KOPT-K1 (cell line): ENCODE measurements at regions not wholly inside any gene's neighbourhood (a gene's known extent, or its start where the extent isn't known, plus 50 kb on each side); places are given as distances from the start of the nearest gene placed in this dataset.

Source experiments
- H3K27ac ChIP-seq: fragments of 200-600 bp; sonication (generic); 2 replicates; pipeline ENCODE4 v1.5.1; 2016; ENCODE audit warnings: antibody characterized with exemption, mild to moderate bottlenecking, low read depth, low read length; ENCODE audit not compliant: poor library complexity, severe bottlenecking
- H3K36me3 ChIP-seq: fragments of 200-600 bp; sonication (generic); 2 replicates; pipeline ENCODE4 v1.5.1; 2017; ENCODE audit warnings: antibody characterized with exemption, mild to moderate bottlenecking, low read length, moderate library complexity; ENCODE audit not compliant: insufficient read depth
- H3K9me3 ChIP-seq: fragments of 200-600 bp; sonication (generic); 2 replicates; pipeline ENCODE4 v1.5.1; 2017; ENCODE audit warnings: antibody characterized with exemption, low read length, mild to moderate bottlenecking; ENCODE audit not compliant: insufficient read depth, poor library complexity, severe bottlenecking

DNA sequence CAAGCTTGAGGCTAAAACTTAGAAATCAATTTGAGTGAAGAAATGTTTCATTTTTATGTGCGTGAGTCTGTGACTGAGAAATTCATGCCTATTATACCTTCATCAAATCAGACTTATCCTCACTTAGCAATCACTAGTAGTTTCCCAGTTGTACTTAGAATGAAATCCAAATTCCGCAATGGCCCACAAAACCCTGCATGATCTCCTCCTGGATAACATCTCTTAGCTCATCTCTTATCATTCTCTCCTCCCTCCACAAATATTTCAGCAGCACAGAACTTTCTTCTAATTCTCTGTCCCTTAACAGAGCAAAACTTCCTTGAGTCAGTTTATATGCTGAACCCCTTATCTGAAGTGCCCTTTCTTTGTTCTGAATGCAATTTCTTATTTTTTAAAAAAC is 198.8 kb upstream of the TGFBR2 start:
- Histone ChIP-seq H3K9me3 (peaks cover 9% of the 10 kb centered on the region), H3K27ac (no peak overlapping the region), H3K36me3 (no peaks in the 10 kb centered on the region)

- Histone ChIP-seq H3K9me3 (peaks cover 9% of the 10 kb centered on the region), H3K36me3 (no peaks in the 10 kb centered on the region), H3K27ac (no peak overlapping the region)
Measured at GRCh38 chr3:30408105-30408557, 198.3 kb upstream of the TGFBR2 start.

DNA sequence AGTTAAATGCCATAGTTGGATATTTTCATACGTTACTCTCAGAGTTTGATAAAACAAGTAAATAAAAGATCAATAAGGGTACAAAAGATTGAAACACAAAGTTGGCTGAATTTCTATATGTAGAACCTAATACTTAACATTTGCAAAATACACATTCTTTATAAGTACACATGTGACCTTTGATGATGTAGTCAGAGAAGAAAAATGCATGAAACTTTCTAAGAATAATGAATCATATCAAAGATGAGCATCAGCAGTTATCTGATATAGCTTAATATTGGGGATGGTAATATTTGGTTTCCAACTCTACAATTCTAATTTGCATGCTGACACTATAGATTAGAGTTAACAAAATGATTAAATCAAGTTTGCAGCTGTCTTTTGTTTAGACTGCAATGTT is 188.0 kb upstream of the TGFBR2 start:
- no peak overlapping the region for H3K27ac ChIP-seq
- no peaks in the 10 kb centered on the region for H3K36me3 ChIP-seq
- H3K9me3 ChIP-seq, result no peaks in the 10 kb centered on the region

GRCh38 chr3:30421266-30421665 is 185.1 kb upstream of the TGFBR2 start:
- Histone ChIP-seq H3K9me3 (no peaks in the 10 kb centered on the region), H3K36me3 (no peaks in the 10 kb centered on the region), H3K27ac (no peak overlapping the region)

GRCh38 chr3:30426293-30426993 is 180.0 kb upstream of the TGFBR2 start:
- H3K36me3 ChIP-seq, result no peaks in the 10 kb centered on the region
- H3K27ac ChIP-seq, result no peak overlapping the region
- H3K9me3 ChIP-seq, result no peaks in the 10 kb centered on the region

DNA sequence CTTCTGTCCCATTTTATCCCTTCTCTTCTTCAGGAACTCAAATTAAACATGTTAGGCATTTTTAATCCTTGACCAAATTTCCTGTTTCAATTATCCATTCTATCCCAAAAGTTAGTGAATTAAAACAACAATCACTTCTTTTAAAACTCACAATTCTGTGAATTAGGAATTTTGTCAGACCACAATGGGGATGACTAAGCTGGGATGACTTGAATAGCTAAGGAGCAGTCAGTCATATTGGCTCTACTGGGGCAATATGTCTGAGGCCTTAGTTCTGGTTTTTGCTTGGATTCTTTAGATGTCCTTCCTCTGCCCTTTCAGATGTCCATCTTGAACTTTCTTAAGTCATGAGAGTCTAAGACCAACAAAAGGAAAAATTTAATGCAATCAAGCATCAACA is 178.2 kb upstream of the TGFBR2 start:
- H3K36me3 ChIP-seq, result no peaks in the 10 kb centered on the region
- no peaks in the 10 kb centered on the region for H3K9me3 ChIP-seq
- no peak overlapping the region for H3K27ac ChIP-seq

- Histone ChIP-seq H3K27ac (peak overlapping the region; percentile 7), H3K36me3 (no peaks in the 10 kb centered on the region), H3K9me3 (no peaks in the 10 kb centered on the region)
Measured at GRCh38 chr3:30435861-30436331, 170.5 kb upstream of the TGFBR2 start.

- Histone ChIP-seq H3K27ac (no peak overlapping the region), H3K36me3 (no peaks in the 10 kb centered on the region), H3K9me3 (no peaks in the 10 kb centered on the region)
Measured at GRCh38 chr3:30437171-30437601, 169.2 kb upstream of the TGFBR2 start.

- Histone ChIP-seq H3K36me3 (no peaks in the 10 kb centered on the region), H3K9me3 (no peaks in the 10 kb centered on the region), H3K27ac (no peak overlapping the region)
Measured at GRCh38 chr3:30438126-30438525, 168.3 kb upstream of the TGFBR2 start.

DNA sequence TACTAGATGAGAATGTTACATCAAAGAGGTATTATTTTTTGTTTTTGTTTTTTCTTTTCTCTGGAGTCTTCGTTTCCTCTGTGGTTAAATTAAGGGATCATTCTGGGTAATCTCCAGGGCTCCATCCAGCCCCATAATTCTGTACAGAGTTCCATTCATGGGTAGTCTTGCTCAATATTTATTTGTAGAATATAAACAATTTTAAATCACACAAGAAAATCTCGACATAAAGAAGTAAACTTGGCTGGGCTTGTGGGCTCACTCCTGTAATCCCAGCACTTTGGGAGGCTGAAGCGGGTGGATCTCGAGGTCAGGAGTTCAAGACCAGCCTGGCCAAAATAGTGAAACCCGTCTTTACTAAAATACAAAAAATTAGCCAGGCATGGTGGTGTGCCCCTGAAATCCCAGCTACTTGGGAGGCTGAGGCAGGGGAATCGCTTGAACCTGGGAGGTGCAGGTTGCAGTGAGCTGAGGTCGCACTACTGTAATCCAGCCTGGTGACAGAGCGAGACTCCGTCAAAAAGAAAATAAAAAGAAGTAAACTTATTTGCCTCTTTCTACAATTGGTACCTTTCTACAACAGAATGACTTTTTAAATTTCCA is 166.8 kb upstream of the TGFBR2 start:
- Histone ChIP-seq H3K27ac (no peak overlapping the region), H3K9me3 (no peaks in the 10 kb centered on the region), H3K36me3 (no peaks in the 10 kb centered on the region)

DNA sequence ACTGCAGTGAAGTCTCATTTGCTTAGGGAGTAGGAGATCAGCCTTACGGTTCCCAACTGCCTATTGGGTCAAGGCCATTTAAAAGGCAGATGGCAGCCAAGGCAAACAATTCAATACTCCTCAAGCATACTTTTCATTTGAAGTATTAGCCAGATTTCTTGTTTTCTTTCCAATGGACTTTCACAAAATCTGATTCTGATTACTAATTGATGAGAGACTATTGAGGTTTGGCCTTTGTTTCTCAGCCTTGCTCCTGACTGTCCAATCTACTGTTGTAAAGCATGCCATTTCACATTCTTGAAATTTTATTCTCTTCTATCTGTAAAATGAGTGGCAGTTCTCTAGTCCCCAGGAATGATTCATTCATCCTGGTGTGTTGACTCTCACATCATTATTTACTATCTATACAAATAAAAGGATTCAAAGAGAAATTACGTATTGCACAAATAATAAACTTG is 166.2 kb upstream of the TGFBR2 start:
- H3K27ac ChIP-seq, result no peak overlapping the region
- no peaks in the 10 kb centered on the region for H3K9me3 ChIP-seq
- no peaks in the 10 kb centered on the region for H3K36me3 ChIP-seq

GRCh38 chr3:30440880-30441279 is 165.5 kb upstream of the TGFBR2 start:
- no peak overlapping the region for H3K27ac ChIP-seq
- no peaks in the 10 kb centered on the region for H3K9me3 ChIP-seq
- H3K36me3 ChIP-seq, result no peaks in the 10 kb centered on the region

- H3K36me3 ChIP-seq, result no peaks in the 10 kb centered on the region
- H3K27ac ChIP-seq, result no peak overlapping the region
- no peaks in the 10 kb centered on the region for H3K9me3 ChIP-seq
Measured at GRCh38 chr3:30443756-30444673, 162.4 kb upstream of the TGFBR2 start.

DNA sequence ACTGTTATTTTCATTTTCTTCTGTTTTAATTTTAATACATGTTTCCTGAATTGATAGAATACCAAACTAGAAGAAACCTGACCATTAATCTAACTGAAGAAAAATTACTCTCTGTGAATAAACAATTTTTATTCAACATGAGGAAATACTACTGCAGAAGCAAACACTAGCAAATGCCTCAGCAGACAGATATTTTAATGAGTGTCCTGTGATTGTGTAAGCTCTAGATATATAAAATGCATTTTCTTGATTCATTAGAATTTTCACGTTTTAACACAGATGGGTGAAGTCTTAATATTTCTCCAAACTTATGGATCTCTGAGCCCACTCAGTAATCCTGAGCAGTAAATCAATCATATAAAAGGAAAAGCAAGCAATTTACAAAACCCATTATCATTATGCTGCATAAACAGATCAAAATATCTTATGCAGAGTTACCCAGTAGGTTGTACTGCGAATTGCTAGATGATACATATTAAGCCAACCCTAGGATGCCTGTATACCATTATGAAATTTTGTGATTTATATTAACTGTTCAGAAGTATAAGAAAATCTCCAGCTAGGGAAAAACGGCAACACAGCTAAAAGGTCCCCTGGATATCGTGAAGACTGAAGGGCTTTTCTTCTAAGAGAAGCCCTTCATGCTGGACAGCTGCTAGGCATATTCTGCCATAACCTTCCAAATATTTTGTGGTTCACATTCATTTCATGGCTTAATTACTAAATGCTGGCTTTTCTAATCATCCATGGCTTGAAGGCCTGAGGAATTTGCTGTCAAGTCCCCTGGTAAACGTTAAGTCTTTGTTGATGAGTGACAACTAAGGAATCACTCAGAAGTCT is 157.7 kb upstream of the TGFBR2 start:
- no peak overlapping the region for H3K27ac ChIP-seq

More for the DNA sequence above, 157.7 kb upstream of the TGFBR2 start:
- no peaks in the 10 kb centered on the region for H3K9me3 ChIP-seq
- no peaks in the 10 kb centered on the region for H3K36me3 ChIP-seq
